ENCODE measurements at regions not wholly inside any gene's neighbourhood (a gene's known extent, or its start where the extent isn't known, plus 50 kb on each side); places are given as distances from the start of the nearest gene placed in this dataset.

- no peak overlapping the region for H2BK5ac ChIP-seq (ENCODE audit: low read depth, low read length)
- H4K8ac ChIP-seq (ENCODE audit: extremely low read depth, insufficient read depth, low read length): no peak overlapping the region
- ChIA-PET POLR2A (ENCODE audit: partially characterized antibody) (no interaction called here), CTCF (ENCODE audit: partially characterized antibody) (no interaction called here)
- no peaks in the 10 kb centered on the region for H3K4me1 ChIP-seq (replicated peaks in 1 of 4; ENCODE audit: control insufficient read depth in 3 of 4, insufficient read depth in 4 of 4, low read length in 3 of 4)
- H2BK12ac ChIP-seq (ENCODE audit: low read depth, low read length): no peak overlapping the region
- no peak overlapping the region for H4K91ac ChIP-seq (replicated peaks; ENCODE audit: insufficient read length, low read length)
- no peak overlapping the region for H3K56ac ChIP-seq (replicated peaks; ENCODE audit: insufficient read length, low read depth, low read length)
- H3K23ac ChIP-seq (ENCODE audit: insufficient read length): no peak overlapping the region
- no peaks in the 10 kb centered on the region for H3K36me3 ChIP-seq (ENCODE audit: control insufficient read depth in 2 of 4, insufficient read depth in 4 of 4, low read length in 3 of 4)
- no peak overlapping the region for H2AFZ ChIP-seq (ENCODE audit: low read length)
- no peak overlapping the region for H3K14ac ChIP-seq (ENCODE audit: insufficient read length)
- TF ChIP-seq EP300 (IDR thresholded peaks at IDR 0.05; ENCODE audit: borderline replicate concordance in 1 of 2, low read depth in 2 of 2, low read length in 2 of 2) (no peak), PHF8 (conservative IDR thresholded peaks at IDR 0.05; ENCODE audit: low read depth, low read length) (no peak), CBX8 (IDR thresholded peaks at IDR 0.05; ENCODE audit: borderline replicate concordance, low read depth, low read length) (no peak), RNF2 (IDR thresholded peaks at IDR 0.05; ENCODE audit: borderline replicate concordance, low read depth, low read length, missing control alignments, poor library complexity, severe bottlenecking) (no peak), MAFK (IDR thresholded peaks at IDR 0.05; ENCODE audit: low read depth, low read length) (no peak), CREB1 (IDR thresholded peaks at IDR 0.05) (no peak), TAF1 (IDR thresholded peaks at IDR 0.05; ENCODE audit: low read depth, low read length) (no peak), RXRA (IDR thresholded peaks at IDR 0.05; ENCODE audit: insufficient read depth, low read depth, low read length) (no peak), CHD2 (IDR thresholded peaks at IDR 0.05; ENCODE audit: low read length) (no peak)
- no peak overlapping the region for H3K4me3 ChIP-seq (ENCODE audit: extremely low read depth in 1 of 4, insufficient read depth in 2 of 4, low read depth in 3 of 4, low read length in 4 of 4)
- no peaks in the 10 kb centered on the region for H3K79me2 ChIP-seq (ENCODE audit: control insufficient read depth in 1 of 2, insufficient read depth in 2 of 2, low read length in 2 of 2)
- H3K27me3 ChIP-seq (replicated peaks in 1 of 4; ENCODE audit: control insufficient read depth in 3 of 4, extremely low read depth in 1 of 4, insufficient read depth in 3 of 4, low read length in 3 of 4): no peaks in the 10 kb centered on the region
- H2BK15ac ChIP-seq (ENCODE audit: low read length): no peak overlapping the region
- no peak overlapping the region for H2AK5ac ChIP-seq (ENCODE audit: low read depth, low read length)
- no peak overlapping the region for H2BK120ac ChIP-seq (replicated peaks; ENCODE audit: low read depth, low read length)
- DNase-seq (ENCODE audit: low read depth in 1 of 2, low spot score in 2 of 2) (no peak), FAIRE-seq (no peak)
- no peaks in the 10 kb centered on the region for H3K9me3 ChIP-seq (ENCODE audit: insufficient read depth in 2 of 2, low read depth in 1 of 2, low read length in 1 of 2)
- H3K18ac ChIP-seq (ENCODE audit: extremely low read depth, low read length): no peak overlapping the region
- H4K20me1 ChIP-seq (replicated peaks in 1 of 2; ENCODE audit: control insufficient read depth in 1 of 2, insufficient read depth in 2 of 2, low read length in 2 of 2): no peaks in the 10 kb centered on the region
- no peak overlapping the region for H4K5ac ChIP-seq (ENCODE audit: insufficient read length, low read depth, low read length)
- H3K23me2 ChIP-seq (ENCODE audit: low read depth, low read length): no peaks in the 10 kb centered on the region
- H3K4me2 ChIP-seq (ENCODE audit: insufficient read depth in 1 of 2, low read depth in 2 of 2, low read length in 2 of 2): no peak overlapping the region
- no peak overlapping the region for H3K27ac ChIP-seq (ENCODE audit: low read depth, low read length)
- WGBS, 2 experiments (ENCODE audit: extremely low coverage in 1 of 2, insufficient coverage in 1 of 2, insufficient read length in 1 of 2, insufficient replicate concordance in 2 of 2, low coverage in 1 of 2, low lambda C conversion rate in 2 of 2, missing lambda C conversion rate in 1 of 2): 98% methylated on average over 3 of the region's 3 CpGs; no CpG with 5 or more reads in 1 of the 2 experiments
- no peak overlapping the region for H3K4ac ChIP-seq (replicated peaks; ENCODE audit: insufficient read length, low read depth, low read length)
- no peaks in the 10 kb centered on the region for H3K79me1 ChIP-seq (ENCODE audit: low read depth, low read length)
- no peak overlapping the region for H3K9ac ChIP-seq (replicated peaks in 1 of 4; ENCODE audit: extremely low read depth in 1 of 4, low read depth in 3 of 4, low read length in 3 of 4)
- H2BK20ac ChIP-seq (ENCODE audit: low read length): no peak overlapping the region
Measured at GRCh38 chr18:38330573-38330972, 765.0 kb upstream of the CELF4 start.

Measured in H1 (cell line).